Osteoblast (primary cell): ENCODE measurements at regions not wholly inside any gene's neighbourhood (a gene's known extent, or its start where the extent isn't known, plus 50 kb on each side); places are given as distances from the start of the nearest gene placed in this dataset.

Experiments
- DNase-seq: peaks from one replicate; pipeline ENCODE4 v3.0.0; 2011; ENCODE audit warnings: low spot score, mixed read lengths; ENCODE audit not compliant: insufficient read length; ENCODE audit errors: missing footprints
- H2AFZ ChIP-seq: 2 replicates; pipeline ENCODE4 v1.6.0; 2011; ENCODE audit warnings: mild to moderate bottlenecking, low read length
- H3K27ac ChIP-seq: 2 replicates; pipeline ENCODE4 v1.5.1; 2011; ENCODE audit warnings: mild to moderate bottlenecking, low read depth, low read length, moderate library complexity
- H3K27me3 ChIP-seq: 2 replicates; pipeline ENCODE4 v1.6.0; 2012; ENCODE audit warnings: mild to moderate bottlenecking, control low read depth, inconsistent platforms, low read length, moderate library complexity; ENCODE audit not compliant: insufficient read depth
- H3K36me3 ChIP-seq: 2 replicates; pipeline ENCODE4 v1.5.1; 2011; ENCODE audit warnings: mild to moderate bottlenecking, low read length, control low read depth, moderate library complexity; ENCODE audit not compliant: insufficient read depth
- H3K4me1 ChIP-seq: 2 replicates; pipeline ENCODE4 v1.5.1; 2011; ENCODE audit warnings: mild to moderate bottlenecking, low read length, control low read depth, moderate library complexity; ENCODE audit not compliant: insufficient read depth
- H3K4me2 ChIP-seq: 2 replicates; pipeline ENCODE4 v1.6.0; 2011; ENCODE audit warnings: mild to moderate bottlenecking, low read length; ENCODE audit not compliant: insufficient read depth
- H3K4me3 ChIP-seq: fragments of 200-600 bp; sonication (generic); 3 replicates; pipeline ENCODE4 v1.5.1; 2012; ENCODE audit warnings: mild to moderate bottlenecking, low read length, inconsistent platforms; ENCODE audit not compliant: insufficient read depth
- H3K79me2 ChIP-seq: 2 replicates; pipeline ENCODE4 v1.6.0; 2012; ENCODE audit warnings: mild to moderate bottlenecking, low read length, control low read depth, inconsistent platforms; ENCODE audit not compliant: insufficient read depth
- H3K9me3 ChIP-seq: 2 replicates; pipeline ENCODE4 v1.5.1; 2011; ENCODE audit warnings: low read depth, low read length, control low read depth
- H4K20me1 ChIP-seq: 2 replicates; pipeline ENCODE4 v1.6.0; 2012; ENCODE audit warnings: mild to moderate bottlenecking, low read length, control low read depth; ENCODE audit not compliant: insufficient read depth
- TF ChIP-seq, protein P1 (sequence below): IDR thresholded peaks from 2 replicates; pipeline ENCODE4 v1.5.1; 2011; ENCODE audit warnings: mild to moderate bottlenecking, low read depth, low read length, moderate library complexity; ENCODE audit errors: extremely low read depth

DNA sequence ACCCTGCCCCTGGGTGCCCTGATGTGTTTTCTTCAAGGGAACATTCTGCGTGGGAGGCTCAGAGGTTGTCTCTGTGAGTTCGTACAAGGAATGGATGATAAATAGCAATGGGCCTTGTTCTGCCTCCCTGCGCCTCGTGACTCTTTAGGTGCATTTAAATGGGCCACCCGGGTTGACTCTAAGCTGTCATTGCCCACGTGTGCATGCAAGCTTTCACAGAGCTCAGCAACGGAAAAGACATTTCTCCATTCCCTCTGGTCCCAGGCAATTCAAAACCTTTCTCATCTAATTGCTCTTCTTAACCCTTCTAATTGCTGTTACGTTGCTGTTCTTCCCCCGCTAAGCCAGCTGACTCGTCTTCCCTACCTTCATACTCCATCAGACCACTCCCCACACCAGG is 71.5 kb upstream of the SDK2 start:
- Histone ChIP-seq H3K27me3 (no peaks in the 10 kb centered on the region), H3K4me2 (no peak overlapping the region), H2AFZ (no peak overlapping the region), H4K20me1 (no peaks in the 10 kb centered on the region), H3K4me1 (no peaks in the 10 kb centered on the region), H3K79me2 (no peaks in the 10 kb centered on the region), H3K27ac (no peak overlapping the region), H3K9me3 (no peaks in the 10 kb centered on the region), H3K36me3 (no peaks in the 10 kb centered on the region), H3K4me3 (no peak overlapping the region)
- TF ChIP-seq, protein P1, sequence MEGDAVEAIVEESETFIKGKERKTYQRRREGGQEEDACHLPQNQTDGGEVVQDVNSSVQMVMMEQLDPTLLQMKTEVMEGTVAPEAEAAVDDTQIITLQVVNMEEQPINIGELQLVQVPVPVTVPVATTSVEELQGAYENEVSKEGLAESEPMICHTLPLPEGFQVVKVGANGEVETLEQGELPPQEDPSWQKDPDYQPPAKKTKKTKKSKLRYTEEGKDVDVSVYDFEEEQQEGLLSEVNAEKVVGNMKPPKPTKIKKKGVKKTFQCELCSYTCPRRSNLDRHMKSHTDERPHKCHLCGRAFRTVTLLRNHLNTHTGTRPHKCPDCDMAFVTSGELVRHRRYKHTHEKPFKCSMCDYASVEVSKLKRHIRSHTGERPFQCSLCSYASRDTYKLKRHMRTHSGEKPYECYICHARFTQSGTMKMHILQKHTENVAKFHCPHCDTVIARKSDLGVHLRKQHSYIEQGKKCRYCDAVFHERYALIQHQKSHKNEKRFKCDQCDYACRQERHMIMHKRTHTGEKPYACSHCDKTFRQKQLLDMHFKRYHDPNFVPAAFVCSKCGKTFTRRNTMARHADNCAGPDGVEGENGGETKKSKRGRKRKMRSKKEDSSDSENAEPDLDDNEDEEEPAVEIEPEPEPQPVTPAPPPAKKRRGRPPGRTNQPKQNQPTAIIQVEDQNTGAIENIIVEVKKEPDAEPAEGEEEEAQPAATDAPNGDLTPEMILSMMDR = no peak
- DNase-seq = no peak

GRCh38 chr17:73717690-73718089 is 73.4 kb upstream of the SDK2 start:
- no peaks in the 10 kb centered on the region for H4K20me1 ChIP-seq
- no peaks in the 10 kb centered on the region for H3K27me3 ChIP-seq
- H3K4me2 ChIP-seq = no peak overlapping the region
- TF ChIP-seq, protein P1 = no peak
- H3K79me2 ChIP-seq = no peaks in the 10 kb centered on the region
- no peak overlapping the region for H2AFZ ChIP-seq
- H3K4me3 ChIP-seq = no peak overlapping the region
- no peak overlapping the region for H3K27ac ChIP-seq
- no peak for DNase-seq
- H3K4me1 ChIP-seq = no peaks in the 10 kb centered on the region
- H3K9me3 ChIP-seq = no peaks in the 10 kb centered on the region
- H3K36me3 ChIP-seq = no peaks in the 10 kb centered on the region

GRCh38 chr17:73718362-73718761 is 74.1 kb upstream of the SDK2 start:
- no peaks in the 10 kb centered on the region for H4K20me1 ChIP-seq
- H2AFZ ChIP-seq = no peak overlapping the region
- H3K4me2 ChIP-seq = no peak overlapping the region
- DNase-seq = no peak
- H3K9me3 ChIP-seq = no peaks in the 10 kb centered on the region
- TF ChIP-seq, protein P1 = no peak
- no peaks in the 10 kb centered on the region for H3K27me3 ChIP-seq
- H3K4me1 ChIP-seq = no peaks in the 10 kb centered on the region
- H3K4me3 ChIP-seq = no peak overlapping the region
- H3K27ac ChIP-seq = no peak overlapping the region
- no peaks in the 10 kb centered on the region for H3K36me3 ChIP-seq
- no peaks in the 10 kb centered on the region for H3K79me2 ChIP-seq

DNA sequence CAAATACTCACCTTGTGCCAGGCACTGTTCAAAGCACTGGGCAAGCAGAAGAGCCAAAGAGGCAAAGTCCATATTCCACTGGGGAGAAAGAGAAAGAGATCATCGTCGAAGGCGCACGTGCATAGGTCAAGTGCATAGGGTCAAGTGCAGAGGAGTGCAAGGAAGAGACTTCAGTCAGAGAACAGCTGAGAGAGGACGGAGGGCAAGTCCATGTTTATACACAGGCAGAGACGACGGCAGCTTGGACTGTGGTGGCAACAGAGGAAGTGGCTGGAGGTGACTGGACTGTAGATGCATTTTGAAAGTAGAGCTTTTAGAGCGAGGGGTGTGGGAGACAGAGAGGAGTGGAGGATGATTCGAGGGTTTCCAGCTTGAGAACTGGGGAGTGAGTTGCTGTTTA is 74.7 kb upstream of the SDK2 start:
- H2AFZ ChIP-seq = no peak overlapping the region
- no peaks in the 10 kb centered on the region for H4K20me1 ChIP-seq

More for the DNA sequence above, 74.7 kb upstream of the SDK2 start:
- Histone ChIP-seq H3K4me1 (no peaks in the 10 kb centered on the region), H3K27me3 (no peaks in the 10 kb centered on the region), H3K4me2 (no peak overlapping the region), H3K79me2 (no peaks in the 10 kb centered on the region), H3K9me3 (no peaks in the 10 kb centered on the region), H3K27ac (no peak overlapping the region), H3K36me3 (no peaks in the 10 kb centered on the region), H3K4me3 (no peak overlapping the region)
- no peak for DNase-seq
- TF ChIP-seq, protein P1 = no peak
